ENCODE measurements at regions not wholly inside any gene's neighbourhood (a gene's known extent, or its start where the extent isn't known, plus 50 kb on each side); places are given as distances from the start of the nearest gene placed in this dataset.
A peak's percentile ranks its signal among the peaks of the same experiment; 100 is the strongest.

DNA sequence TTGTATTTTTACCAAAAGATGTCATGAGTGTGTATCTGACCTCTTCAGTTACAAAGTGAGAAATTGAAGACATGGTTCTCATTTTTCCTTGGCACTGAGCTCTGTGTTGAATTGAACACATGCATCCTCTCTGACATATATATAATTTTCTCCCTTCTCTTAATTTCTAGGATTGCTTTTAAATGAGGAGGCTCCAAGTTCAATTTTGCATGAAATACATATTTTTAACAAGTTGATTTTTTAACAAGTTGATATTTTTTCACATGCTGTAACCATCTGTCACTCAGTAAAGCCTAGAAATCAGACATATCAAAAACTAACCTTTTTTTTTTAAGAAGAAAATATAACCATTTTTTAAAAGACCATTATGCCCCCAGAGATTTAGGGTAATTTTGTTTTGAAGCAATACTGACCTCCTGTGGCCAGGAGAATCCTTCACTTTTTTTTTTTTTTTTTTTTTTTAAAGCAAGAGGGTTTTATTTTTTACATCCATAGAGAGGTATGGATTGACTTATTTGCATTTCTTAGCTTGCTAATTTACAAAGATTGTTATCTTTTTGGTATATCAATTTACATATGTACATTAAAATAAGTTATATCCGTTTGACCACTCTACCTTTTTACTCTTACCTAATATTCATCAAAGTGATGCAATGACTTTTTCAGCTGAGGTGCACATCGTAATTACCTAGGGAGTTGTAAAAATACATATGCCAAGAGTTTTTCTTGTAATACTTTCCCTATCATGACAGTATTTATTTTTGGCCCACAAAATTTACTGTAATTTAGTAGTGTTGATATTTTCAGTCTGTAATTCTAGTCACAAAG, 161.8 kb downstream of the SOCS6 start:
- DNase-seq (ENCODE audit: low read depth, low spot score) (peak; percentile 23), ATAC-seq (no peak)
- 0 out of 4 replicates have a peak, but pooled peaks cover 0 to 5% of the 10 kb centered on the region in 2 experiments for H3K4me1 ChIP-seq (ENCODE audit: control insufficient read depth in 1 of 2, insufficient read depth in 2 of 2, low read length in 2 of 2)
- H3K27ac ChIP-seq (ENCODE audit: low read depth, low read length), result no peak overlapping the region
- intact Hi-C loops (cut with micrococcal nuclease), result loop anchor here (1.0 to 10.0 kb wide), 4 partner anchors 254 to 1606 kb away; no protein-coding TSS in a partner anchor
- no peaks in the 10 kb centered on the region for H4K20me1 ChIP-seq (ENCODE audit: insufficient read depth)
- peak; percentile 78 for TF ChIP-seq RAD21 (IDR thresholded peaks at IDR 0.05; ENCODE audit: low read depth)
- TF ChIP-seq EGR1 (IDR thresholded peaks at IDR 0.05; ENCODE audit: low read depth), result no peak
- TF ChIP-seq, protein P1, sequence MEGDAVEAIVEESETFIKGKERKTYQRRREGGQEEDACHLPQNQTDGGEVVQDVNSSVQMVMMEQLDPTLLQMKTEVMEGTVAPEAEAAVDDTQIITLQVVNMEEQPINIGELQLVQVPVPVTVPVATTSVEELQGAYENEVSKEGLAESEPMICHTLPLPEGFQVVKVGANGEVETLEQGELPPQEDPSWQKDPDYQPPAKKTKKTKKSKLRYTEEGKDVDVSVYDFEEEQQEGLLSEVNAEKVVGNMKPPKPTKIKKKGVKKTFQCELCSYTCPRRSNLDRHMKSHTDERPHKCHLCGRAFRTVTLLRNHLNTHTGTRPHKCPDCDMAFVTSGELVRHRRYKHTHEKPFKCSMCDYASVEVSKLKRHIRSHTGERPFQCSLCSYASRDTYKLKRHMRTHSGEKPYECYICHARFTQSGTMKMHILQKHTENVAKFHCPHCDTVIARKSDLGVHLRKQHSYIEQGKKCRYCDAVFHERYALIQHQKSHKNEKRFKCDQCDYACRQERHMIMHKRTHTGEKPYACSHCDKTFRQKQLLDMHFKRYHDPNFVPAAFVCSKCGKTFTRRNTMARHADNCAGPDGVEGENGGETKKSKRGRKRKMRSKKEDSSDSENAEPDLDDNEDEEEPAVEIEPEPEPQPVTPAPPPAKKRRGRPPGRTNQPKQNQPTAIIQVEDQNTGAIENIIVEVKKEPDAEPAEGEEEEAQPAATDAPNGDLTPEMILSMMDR (IDR thresholded peaks at IDR 0.05 in 2 of 3, conservative IDR thresholded peaks at IDR 0.05 in 1 of 3; ENCODE audit: borderline replicate concordance in 1 of 3, insufficient read depth in 1 of 3, low read depth in 2 of 3, low read length in 2 of 3), result peak; percentile 40 to 74 (median 66); a peak in 4 of 6 replicates
- no peak for TF ChIP-seq ELF1 (IDR thresholded peaks at IDR 0.05; ENCODE audit: borderline replicate concordance, low read depth)
- TF ChIP-seq, protein P2, sequence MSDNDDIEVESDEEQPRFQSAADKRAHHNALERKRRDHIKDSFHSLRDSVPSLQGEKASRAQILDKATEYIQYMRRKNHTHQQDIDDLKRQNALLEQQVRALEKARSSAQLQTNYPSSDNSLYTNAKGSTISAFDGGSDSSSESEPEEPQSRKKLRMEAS (IDR thresholded peaks at IDR 0.05), result no peak
- BruUV-seq (replicated peaks), result no TSS peak
- ChIA-PET RAD21 (ENCODE audit: low non-redundant PET in 1 of 2, low total read pairs in 2 of 2, uncharacterized antibody in 2 of 2, unreplicated experiment in 2 of 2) (no interaction called here), POLR2A (no interaction called here), CTCF (interaction anchor here (0.9 to 3.1 kb wide), 5 partner anchors 16 to 281 kb away, joined by 3 to 27 read pairs (median 5); no protein-coding TSS in a partner anchor)
- H3K4me2 ChIP-seq (ENCODE audit: low read length), result no peak overlapping the region
- peak overlapping the region; percentile 34 for H2AFZ ChIP-seq (ENCODE audit: low read depth, low read length, poor library complexity, severe bottlenecking)
- no peaks in the 10 kb centered on the region for H3K79me2 ChIP-seq (ENCODE audit: insufficient read depth, low read length)
- H3K9me3 ChIP-seq (ENCODE audit: control insufficient read depth in 1 of 2, insufficient read depth in 1 of 2, low read depth in 1 of 2, low read length in 2 of 2), result no peaks in the 10 kb centered on the region
- H3K9ac ChIP-seq (ENCODE audit: low read length), result no peak overlapping the region
- H3K4me3 ChIP-seq (replicated peaks in 1 of 2; ENCODE audit: low read depth in 1 of 2, low read length in 2 of 2), result no peak overlapping the region
- no peaks in the 10 kb centered on the region for H3K27me3 ChIP-seq (ENCODE audit: insufficient read depth, low read length)
- H3K36me3 ChIP-seq (ENCODE audit: control insufficient read depth in 1 of 2, insufficient read depth in 2 of 2, low read length in 2 of 2), result no peaks in the 10 kb centered on the region
- H3K9me2 ChIP-seq (ENCODE audit: insufficient read depth), result no peaks in the 10 kb centered on the region

All from HCT116 (cell line).